Activated T-cell treated with anti-CD3 and anti-CD28 coated beads, Interleukin-2, amount 50 U/mL, for 24 hours (primary cell): ENCODE measurements at regions not wholly inside any gene's neighbourhood (a gene's known extent, or its start where the extent isn't known, plus 50 kb on each side); places are given as distances from the start of the nearest gene placed in this dataset.

Experiments used
- DNase-seq: peaks from one replicate; pipeline ENCODE4 v3.0.0-alpha.2; 2020
- H3K27ac Mint-ChIP-seq: 2 replicates; pipeline ENCODE4 v1.8.0; 2020; ENCODE audit warnings: mild to moderate bottlenecking, mixed read lengths
- H3K27me3 Mint-ChIP-seq: 2 replicates; pipeline ENCODE4 v1.8.0; 2020; ENCODE audit warnings: mixed read lengths
- H3K36me3 Mint-ChIP-seq: 2 replicates; pipeline ENCODE4 v1.8.0; 2020; ENCODE audit warnings: low read depth, mixed read lengths
- H3K4me1 Mint-ChIP-seq: 2 replicates; pipeline ENCODE4 v1.8.0; 2020; ENCODE audit warnings: low read depth, mixed read lengths
- H3K4me3 Mint-ChIP-seq: 2 replicates; pipeline ENCODE4 v1.8.0; 2020; ENCODE audit warnings: mild to moderate bottlenecking, moderate library complexity, mixed read lengths
- H3K9me3 Mint-ChIP-seq: 2 replicates; pipeline ENCODE4 v1.8.0; 2020; ENCODE audit warnings: mixed read lengths

DNA sequence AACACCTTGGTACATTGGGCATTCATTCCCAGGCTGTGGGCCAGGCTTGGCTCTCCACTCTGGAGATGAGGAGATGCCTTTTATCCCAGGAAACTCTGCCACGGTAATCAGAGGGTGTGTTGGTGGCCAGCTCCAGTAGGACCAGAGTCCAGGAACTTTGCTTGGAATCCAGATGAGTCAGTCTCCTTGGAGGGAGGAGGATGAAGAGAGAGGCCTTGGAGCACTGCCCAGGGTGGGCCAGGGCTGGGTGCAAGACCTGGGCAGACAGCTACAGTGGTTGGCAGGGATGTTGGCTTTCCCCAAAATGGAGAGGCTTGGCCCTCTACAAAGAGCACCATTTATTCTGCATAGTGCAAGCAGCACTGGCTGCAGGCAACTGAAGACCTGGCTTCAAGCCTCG is 209.0 kb downstream of the RGS9 start:
- H3K4me1 Mint-ChIP-seq, result peaks cover 15% of the 10 kb centered on the region
- no peak overlapping the region for H3K27ac Mint-ChIP-seq
- H3K27me3 Mint-ChIP-seq, result peaks cover 9% of the 10 kb centered on the region
- DNase-seq, result no peak
- H3K9me3 Mint-ChIP-seq, result peaks cover 6% of the 10 kb centered on the region
- no peaks in the 10 kb centered on the region for H3K36me3 Mint-ChIP-seq
- no peak overlapping the region for H3K4me3 Mint-ChIP-seq

DNA sequence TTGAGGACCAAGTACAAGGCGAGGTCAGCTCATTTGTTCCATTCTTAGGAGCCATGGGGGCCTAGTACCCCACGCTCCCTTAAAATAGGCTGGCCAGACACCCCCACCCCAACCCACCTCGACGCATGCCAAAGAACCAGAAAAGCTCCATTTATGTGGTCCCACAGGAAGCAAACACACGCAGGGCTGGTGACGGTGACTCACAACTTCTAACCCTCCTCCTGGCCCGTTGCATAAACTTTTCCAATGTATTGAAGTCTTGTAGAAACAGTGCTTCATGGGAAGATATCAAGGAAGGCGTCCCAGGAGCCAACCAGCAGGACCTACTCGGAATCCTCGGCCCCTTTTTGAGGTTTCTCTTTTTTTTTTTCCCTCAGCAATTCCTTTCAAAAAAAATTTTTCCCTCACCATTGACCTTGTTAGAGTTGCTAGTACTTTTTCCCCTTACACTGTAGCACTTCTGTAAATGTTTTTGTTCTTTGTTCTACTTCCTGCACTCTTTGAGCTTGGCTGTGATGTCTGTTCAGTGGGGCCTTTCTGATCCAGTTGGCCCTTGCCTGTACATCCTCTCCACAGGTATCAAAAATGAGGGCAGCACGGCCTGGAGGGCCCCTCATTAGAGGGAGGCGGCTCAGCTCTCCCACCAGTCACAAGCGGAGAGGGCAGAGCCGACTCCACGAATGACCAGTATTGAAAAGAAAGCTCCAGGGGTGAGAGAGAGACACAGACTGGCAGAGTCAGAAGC is 208.3 kb downstream of the RGS9 start:
- H3K4me1 Mint-ChIP-seq, result peaks cover 15% of the 10 kb centered on the region
- no peaks in the 10 kb centered on the region for H3K36me3 Mint-ChIP-seq
- no peak overlapping the region for H3K4me3 Mint-ChIP-seq
- peak overlapping the region; percentile 86 for H3K27ac Mint-ChIP-seq
- peak; percentile 52 for DNase-seq
- peaks cover 13% of the 10 kb centered on the region for H3K27me3 Mint-ChIP-seq
- peaks cover 6% of the 10 kb centered on the region for H3K9me3 Mint-ChIP-seq

DNA sequence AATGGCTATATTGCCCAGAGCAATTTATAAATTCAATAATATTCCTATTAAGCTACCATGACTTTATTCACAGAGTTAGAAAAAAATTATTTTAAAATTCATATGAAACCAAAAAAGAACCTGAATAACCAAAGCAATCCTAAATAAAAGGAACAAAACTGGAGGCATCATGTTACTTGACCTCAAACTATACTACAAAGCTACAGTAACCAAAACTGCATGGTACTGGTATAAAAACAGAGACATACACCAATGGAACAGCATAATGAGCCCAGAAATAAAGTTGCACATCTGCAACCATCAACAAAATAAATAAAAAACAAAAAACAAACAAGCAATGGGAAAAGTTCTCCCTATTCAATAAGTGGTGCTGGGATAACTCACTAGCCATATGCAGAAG is 203.2 kb downstream of the RGS9 start:
- no peak for DNase-seq
- Mint-ChIP-seq H3K4me1 (peaks cover 8% of the 10 kb centered on the region), H3K27ac (no peak overlapping the region), H3K27me3 (peaks cover 14% of the 10 kb centered on the region), H3K4me3 (no peak overlapping the region), H3K9me3 (peaks cover 8% of the 10 kb centered on the region), H3K36me3 (no peaks in the 10 kb centered on the region)

DNA sequence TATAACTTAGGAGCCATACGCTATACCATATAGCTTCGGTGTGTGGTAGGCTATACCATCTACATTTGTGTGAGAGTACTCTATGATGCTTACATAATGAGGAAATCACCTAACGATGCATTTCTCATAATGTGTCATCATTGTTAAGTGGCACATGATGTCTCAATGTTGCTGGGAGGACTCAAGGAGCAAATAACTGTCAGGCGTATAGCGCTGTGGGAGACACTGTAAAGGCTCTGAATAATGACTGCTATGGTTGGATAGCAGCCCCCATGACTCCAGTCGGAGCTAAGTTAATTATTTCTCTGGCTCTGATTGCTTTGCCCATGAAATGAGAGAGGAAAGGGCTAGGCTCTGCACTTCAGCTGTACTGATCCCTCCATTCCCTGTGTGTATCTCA is 197.2 kb downstream of the RGS9 start:
- no peak for DNase-seq
- Mint-ChIP-seq H3K4me3 (no peak overlapping the region), H3K4me1 (peaks cover 10% of the 10 kb centered on the region), H3K9me3 (peaks cover 8% of the 10 kb centered on the region), H3K27ac (no peak overlapping the region), H3K27me3 (peaks cover 19% of the 10 kb centered on the region), H3K36me3 (no peaks in the 10 kb centered on the region)

DNA sequence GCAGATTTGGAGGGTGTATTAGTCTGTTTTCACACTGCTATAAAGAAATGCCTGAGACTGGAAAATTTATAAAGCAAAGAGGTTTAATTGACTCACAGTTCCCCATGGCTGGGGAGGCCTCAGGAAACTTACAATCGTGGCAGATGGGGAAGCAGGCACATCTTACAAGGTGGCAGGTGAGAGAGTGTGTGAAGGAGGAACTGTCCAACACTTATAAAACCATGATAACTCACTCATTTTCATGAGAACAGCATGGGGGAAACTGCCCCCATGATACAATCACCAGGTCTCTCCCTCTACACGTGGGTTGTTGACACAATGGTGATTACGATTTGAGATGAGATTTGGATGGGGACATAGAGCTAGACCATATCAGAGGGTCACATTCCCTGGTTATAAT is 195.6 kb downstream of the RGS9 start:
- Mint-ChIP-seq H3K27ac (peak overlapping the region; percentile 41), H3K27me3 (peaks cover 19% of the 10 kb centered on the region), H3K4me1 (peaks cover 10% of the 10 kb centered on the region), H3K4me3 (no peak overlapping the region), H3K9me3 (no peaks in the 10 kb centered on the region), H3K36me3 (no peaks in the 10 kb centered on the region)
- no peak for DNase-seq

DNA sequence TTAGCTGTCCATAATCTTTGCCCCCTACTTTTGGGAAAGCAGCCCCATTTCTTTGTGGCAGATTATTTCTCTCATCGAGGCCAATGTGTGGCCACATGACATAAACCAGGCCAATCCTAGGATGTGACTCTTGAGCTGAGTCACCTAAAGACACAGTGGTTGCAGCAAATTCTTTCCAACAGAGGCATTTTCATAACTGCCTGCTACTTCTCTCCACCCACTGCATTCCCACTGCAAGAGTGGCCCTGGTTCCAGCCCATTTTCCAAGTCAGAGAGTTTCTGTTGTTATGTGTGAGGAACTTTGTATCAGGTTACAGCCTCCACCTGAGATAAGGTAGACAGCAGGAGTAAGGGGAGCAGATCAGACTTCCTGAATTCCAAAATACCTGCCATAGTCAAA is 195.2 kb downstream of the RGS9 start:
- H3K27ac Mint-ChIP-seq, result peak overlapping the region; percentile 41
- no peaks in the 10 kb centered on the region for H3K9me3 Mint-ChIP-seq
- H3K4me1 Mint-ChIP-seq, result peaks cover 10% of the 10 kb centered on the region
- no peak for DNase-seq
- no peak overlapping the region for H3K4me3 Mint-ChIP-seq
- peaks cover 16% of the 10 kb centered on the region for H3K27me3 Mint-ChIP-seq
- H3K36me3 Mint-ChIP-seq, result no peaks in the 10 kb centered on the region

DNA sequence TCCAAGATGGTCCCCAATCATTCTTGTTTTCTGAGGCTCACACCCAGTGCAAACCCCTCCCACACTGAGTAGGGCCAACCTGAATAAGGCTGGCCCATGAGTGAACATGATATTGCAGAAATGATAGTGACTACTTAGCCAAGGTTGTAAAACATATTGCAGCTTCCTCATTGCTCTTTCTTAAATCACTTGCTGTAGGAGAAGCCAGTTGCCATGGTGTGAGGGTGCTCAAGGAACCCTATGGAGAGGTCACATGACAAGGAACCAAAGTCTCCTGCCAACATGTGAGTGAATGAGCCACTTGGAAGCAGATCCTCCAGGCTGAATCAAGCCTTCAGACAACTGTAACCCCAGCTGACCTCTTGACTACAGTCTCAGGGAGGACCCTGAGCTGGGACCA is 191.4 kb downstream of the RGS9 start:
- H3K27ac Mint-ChIP-seq, result no peak overlapping the region
- no peak overlapping the region for H3K4me3 Mint-ChIP-seq
- peaks cover 10% of the 10 kb centered on the region for H3K27me3 Mint-ChIP-seq
- H3K36me3 Mint-ChIP-seq, result no peaks in the 10 kb centered on the region
- peaks cover 10% of the 10 kb centered on the region for H3K4me1 Mint-ChIP-seq
- H3K9me3 Mint-ChIP-seq, result no peaks in the 10 kb centered on the region
- DNase-seq, result no peak

DNA sequence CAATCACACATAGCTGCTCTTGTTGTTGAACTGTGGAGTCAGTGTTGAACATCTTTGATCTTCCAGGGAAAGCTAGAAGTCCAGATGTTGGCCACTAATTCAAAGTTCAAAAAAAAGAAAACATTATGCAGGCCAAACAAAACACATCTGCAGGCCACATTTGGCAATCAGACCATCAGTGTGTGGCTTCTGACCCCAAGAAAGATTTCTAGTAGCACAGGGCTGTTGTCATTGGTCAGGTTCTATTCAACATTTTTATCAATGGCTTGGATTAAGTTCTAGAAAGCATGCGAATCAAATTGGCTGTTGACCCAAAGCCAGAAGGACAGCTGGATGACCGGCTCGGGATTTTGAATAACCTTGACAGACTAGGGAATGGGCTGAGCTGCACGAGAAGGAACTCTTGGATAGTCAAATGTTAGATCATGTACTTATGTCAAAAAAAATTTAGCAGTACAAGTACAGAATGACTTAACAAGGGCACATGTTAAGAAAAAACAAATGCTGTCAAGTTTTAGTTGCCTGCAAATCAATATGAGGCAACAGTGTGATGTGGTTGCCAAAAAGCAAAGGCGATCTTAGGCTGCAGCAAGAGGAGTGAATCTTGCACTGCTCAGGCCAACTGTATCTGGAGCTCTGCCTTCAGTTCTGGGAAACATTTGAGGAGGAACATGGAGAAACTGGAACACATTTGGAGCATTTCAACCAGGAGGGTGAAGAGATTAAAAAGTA is 187.6 kb downstream of the RGS9 start:
- no peak overlapping the region for H3K4me3 Mint-ChIP-seq
- H3K4me1 Mint-ChIP-seq, result peaks cover 1% of the 10 kb centered on the region
- no peaks in the 10 kb centered on the region for H3K27me3 Mint-ChIP-seq
- no peaks in the 10 kb centered on the region for H3K9me3 Mint-ChIP-seq
- no peaks in the 10 kb centered on the region for H3K36me3 Mint-ChIP-seq
- DNase-seq, result no peak
- no peak overlapping the region for H3K27ac Mint-ChIP-seq

DNA sequence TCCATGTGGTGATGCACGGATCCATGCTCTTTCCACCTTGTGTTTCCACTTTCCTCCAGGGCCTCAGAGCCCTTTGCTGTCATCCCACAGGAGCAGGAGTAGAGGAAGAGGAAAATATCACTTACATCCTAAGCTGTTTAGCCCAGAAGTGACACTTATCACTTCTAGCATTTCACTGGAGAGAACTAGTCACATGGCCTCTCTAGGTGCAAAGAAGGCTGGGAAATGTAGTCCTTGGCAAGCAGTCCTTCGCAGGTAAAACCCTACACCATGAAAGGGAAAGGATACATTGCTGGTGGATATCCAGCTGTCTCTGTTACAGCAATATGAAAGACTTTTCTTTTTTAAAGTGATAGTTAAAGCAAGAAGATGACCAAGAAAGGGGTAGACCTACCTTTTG is 185.9 kb downstream of the RGS9 start:
- Mint-ChIP-seq H3K27ac (no peak overlapping the region), H3K36me3 (no peaks in the 10 kb centered on the region), H3K4me1 (peaks cover 3% of the 10 kb centered on the region), H3K4me3 (no peak overlapping the region), H3K9me3 (no peaks in the 10 kb centered on the region), H3K27me3 (no peaks in the 10 kb centered on the region)
- no peak for DNase-seq

DNA sequence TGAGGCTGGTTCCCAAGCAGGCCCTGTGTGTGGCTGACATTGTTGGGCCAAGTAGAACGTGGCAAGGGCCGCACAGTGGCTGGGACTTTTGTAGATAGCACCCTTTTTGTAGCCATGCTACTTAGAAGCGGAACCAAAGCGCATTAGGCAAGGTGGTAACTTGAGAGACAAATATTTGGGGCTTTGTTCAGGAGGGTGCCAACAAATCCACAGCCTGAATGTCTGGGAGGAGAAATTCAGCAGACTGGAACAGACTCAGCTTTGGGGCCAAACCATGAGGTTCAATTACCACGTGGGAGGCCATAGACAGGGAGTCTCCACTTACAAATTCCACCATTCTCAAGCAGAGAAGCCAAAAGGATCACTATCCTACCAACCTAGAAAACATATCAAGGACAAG is 183.7 kb downstream of the RGS9 start:
- H3K4me1 Mint-ChIP-seq, result peaks cover 11% of the 10 kb centered on the region
- H3K27ac Mint-ChIP-seq, result no peak overlapping the region
- no peak for DNase-seq
- no peaks in the 10 kb centered on the region for H3K36me3 Mint-ChIP-seq
- H3K27me3 Mint-ChIP-seq, result peaks cover 12% of the 10 kb centered on the region
- H3K9me3 Mint-ChIP-seq, result no peaks in the 10 kb centered on the region
- H3K4me3 Mint-ChIP-seq, result no peak overlapping the region

DNA sequence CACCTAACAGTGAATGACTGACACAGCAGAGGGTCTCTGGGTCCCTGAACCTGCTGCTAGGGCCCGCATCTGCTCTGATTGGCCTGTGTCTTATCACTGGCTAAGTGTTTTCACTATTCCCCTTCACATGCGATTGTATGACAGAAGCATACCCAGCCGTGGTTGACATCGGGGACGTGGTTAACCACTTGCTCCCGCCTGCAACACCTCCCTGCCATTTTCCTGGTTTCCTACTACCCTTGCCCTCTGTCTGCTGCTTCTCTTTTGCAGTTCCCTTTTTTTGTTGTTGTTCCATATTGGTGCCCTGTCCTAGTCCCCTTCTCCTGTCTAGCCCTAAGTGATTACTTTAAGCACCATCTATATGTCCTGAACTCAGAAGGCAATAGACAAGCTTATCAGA is 177.0 kb downstream of the RGS9 start:
- no peak overlapping the region for H3K4me3 Mint-ChIP-seq
- H3K9me3 Mint-ChIP-seq, result no peaks in the 10 kb centered on the region
- no peaks in the 10 kb centered on the region for H3K36me3 Mint-ChIP-seq
- no peak overlapping the region for H3K27ac Mint-ChIP-seq
- no peak for DNase-seq
- peaks cover 57% of the 10 kb centered on the region for H3K27me3 Mint-ChIP-seq
- H3K4me1 Mint-ChIP-seq, result peaks cover 13% of the 10 kb centered on the region

DNA sequence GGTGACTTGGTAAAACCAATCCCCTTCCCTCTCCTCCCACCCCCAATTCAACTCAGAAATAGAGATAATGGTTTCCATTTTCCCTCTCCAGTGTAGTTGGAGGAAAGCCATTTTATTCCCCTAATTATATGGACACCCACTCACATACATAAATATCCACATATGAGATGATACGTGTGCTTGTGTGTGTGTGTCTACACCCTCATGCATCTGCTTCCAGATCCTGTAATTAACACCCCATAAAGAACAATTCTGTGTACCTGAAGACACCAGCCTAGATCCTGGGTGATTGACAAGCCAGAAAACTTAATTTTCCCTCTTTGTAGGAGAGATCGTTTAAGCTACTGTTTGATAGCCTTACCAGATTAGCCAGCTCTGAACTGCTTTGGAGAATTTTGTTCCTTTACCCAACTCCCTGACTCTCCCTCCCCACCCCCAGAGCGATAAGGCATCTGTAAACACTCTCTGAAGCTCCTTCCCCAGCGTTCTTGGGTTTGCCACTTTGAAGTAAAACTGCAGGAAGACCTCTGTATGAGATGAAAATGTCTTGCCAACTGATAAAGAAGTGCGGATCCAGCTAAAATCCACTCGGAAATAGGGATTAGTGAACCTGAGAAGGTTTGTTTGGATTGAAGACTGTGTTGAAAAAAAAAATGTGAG is 175.7 kb downstream of the RGS9 start:
- H3K36me3 Mint-ChIP-seq, result no peaks in the 10 kb centered on the region
- H3K27me3 Mint-ChIP-seq, result peaks cover 66% of the 10 kb centered on the region
- H3K4me3 Mint-ChIP-seq, result no peak overlapping the region
- no peaks in the 10 kb centered on the region for H3K9me3 Mint-ChIP-seq
- peaks cover 13% of the 10 kb centered on the region for H3K4me1 Mint-ChIP-seq
- no peak overlapping the region for H3K27ac Mint-ChIP-seq
- no peak for DNase-seq

DNA sequence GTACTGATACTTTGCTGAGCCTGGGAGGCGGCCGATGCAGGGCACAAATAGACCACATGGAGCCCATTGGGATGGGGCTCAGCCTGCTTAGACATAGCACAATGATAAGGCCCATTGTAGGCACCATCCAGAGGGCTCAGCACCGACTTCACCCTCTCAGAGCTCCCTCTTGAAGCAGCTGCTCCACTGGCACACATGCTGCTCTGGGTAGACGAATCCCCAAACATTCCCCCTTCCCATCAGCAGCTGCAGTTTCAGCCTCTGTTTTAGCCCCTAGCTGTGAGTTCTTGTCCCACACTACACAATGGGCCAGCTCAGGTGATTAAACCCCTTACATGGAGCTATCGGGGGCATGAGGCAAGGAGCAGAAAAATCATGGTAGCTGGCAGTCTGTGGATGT is 174.1 kb downstream of the RGS9 start:
- DNase-seq, result no peak
- no peak overlapping the region for H3K4me3 Mint-ChIP-seq
- no peak overlapping the region for H3K27ac Mint-ChIP-seq
- peaks cover 63% of the 10 kb centered on the region for H3K27me3 Mint-ChIP-seq
- no peaks in the 10 kb centered on the region for H3K36me3 Mint-ChIP-seq
- peaks cover 5% of the 10 kb centered on the region for H3K4me1 Mint-ChIP-seq
- H3K9me3 Mint-ChIP-seq, result no peaks in the 10 kb centered on the region

DNA sequence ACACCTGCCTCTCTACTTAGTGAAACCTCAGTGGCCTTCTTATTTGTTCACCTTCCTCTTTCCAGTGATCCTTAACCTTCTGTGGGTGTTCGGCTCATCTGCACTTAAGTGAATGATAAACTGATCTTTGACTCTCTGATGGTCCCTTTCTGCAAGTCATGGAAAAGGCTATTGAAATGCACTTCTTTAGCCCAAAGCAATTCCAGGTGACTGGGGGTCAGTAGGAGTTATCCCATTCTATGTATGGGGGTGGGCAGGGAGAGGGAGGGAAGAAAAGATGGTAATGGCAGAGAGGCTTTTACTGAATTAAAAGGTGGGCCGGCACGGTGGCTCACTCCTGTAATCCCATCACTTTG is 170.8 kb downstream of the RGS9 start:
- DNase-seq, result no peak
- Mint-ChIP-seq H3K27ac (no peak overlapping the region), H3K9me3 (no peaks in the 10 kb centered on the region), H3K4me1 (peaks cover 3% of the 10 kb centered on the region), H3K4me3 (no peak overlapping the region), H3K36me3 (no peaks in the 10 kb centered on the region), H3K27me3 (peaks cover 37% of the 10 kb centered on the region)
